ENCODE measurements at regions not wholly inside any gene's neighbourhood (a gene's known extent, or its start where the extent isn't known, plus 50 kb on each side); places are given as distances from the start of the nearest gene placed in this dataset.

GRCh38 chr4:183783306-183783705, 121.8 kb upstream of the STOX2 start:
- no peak for DNase-seq (ENCODE audit: low read depth)
- H3K4me3 ChIP-seq (ENCODE audit: low read depth, low read length), result no peak overlapping the region
- no peak for TF ChIP-seq CTCF (conservative IDR thresholded peaks at IDR 0.05; ENCODE audit: low read depth, low read length)

- DNase-seq (ENCODE audit: low read depth), result peak; percentile 31
- no peak for TF ChIP-seq CTCF (conservative IDR thresholded peaks at IDR 0.05; ENCODE audit: low read depth, low read length)
- H3K4me3 ChIP-seq (ENCODE audit: low read depth, low read length), result no peak overlapping the region
Measured at GRCh38 chr4:183783991-183784553, 121.0 kb upstream of the STOX2 start.

GRCh38 chr4:183788308-183788905, 116.7 kb upstream of the STOX2 start:
- TF ChIP-seq CTCF (conservative IDR thresholded peaks at IDR 0.05; ENCODE audit: low read depth, low read length), result no peak
- H3K4me3 ChIP-seq (ENCODE audit: low read depth, low read length), result no peak overlapping the region
- DNase-seq (ENCODE audit: low read depth), result no peak

- DNase-seq (ENCODE audit: low read depth), result no peak
- no peak overlapping the region for H3K4me3 ChIP-seq (ENCODE audit: low read depth, low read length)
- no peak for TF ChIP-seq CTCF (conservative IDR thresholded peaks at IDR 0.05; ENCODE audit: low read depth, low read length)
Measured at GRCh38 chr4:183789657-183790056, 115.5 kb upstream of the STOX2 start.

GRCh38 chr4:183790661-183791060, 114.4 kb upstream of the STOX2 start:
- H3K4me3 ChIP-seq (ENCODE audit: low read depth, low read length), result no peak overlapping the region
- no peak for DNase-seq (ENCODE audit: low read depth)
- TF ChIP-seq CTCF (conservative IDR thresholded peaks at IDR 0.05; ENCODE audit: low read depth, low read length), result no peak

- DNase-seq (ENCODE audit: low read depth), result no peak
- H3K4me3 ChIP-seq (ENCODE audit: low read depth, low read length), result no peak overlapping the region
- TF ChIP-seq CTCF (conservative IDR thresholded peaks at IDR 0.05; ENCODE audit: low read depth, low read length), result no peak
Measured at GRCh38 chr4:183797011-183797444, 108.1 kb upstream of the STOX2 start.
